GM20431 (cell line): ENCODE measurements at regions not wholly inside any gene's neighbourhood (a gene's known extent, or its start where the extent isn't known, plus 50 kb on each side); places are given as distances from the start of the nearest gene placed in this dataset.

ENCODE experiments used
- in situ Hi-C: fragments of 300-500 bp; cut with MseI, MboI; formaldehyde crosslinking; loops from one replicate; pipeline ENCODE4 v1.15.0; 2020; ENCODE audit warnings: low sequenced_read_pairs; ENCODE audit not compliant: unreplicated experiment

GRCh38 chr2:37469126-37469525, 124.7 kb downstream of the QPCT start:
- in situ Hi-C loops = no loop called here

- in situ Hi-C loops = no loop called here
Measured at GRCh38 chr2:37471104-37471503, 126.7 kb downstream of the QPCT start.

DNA sequence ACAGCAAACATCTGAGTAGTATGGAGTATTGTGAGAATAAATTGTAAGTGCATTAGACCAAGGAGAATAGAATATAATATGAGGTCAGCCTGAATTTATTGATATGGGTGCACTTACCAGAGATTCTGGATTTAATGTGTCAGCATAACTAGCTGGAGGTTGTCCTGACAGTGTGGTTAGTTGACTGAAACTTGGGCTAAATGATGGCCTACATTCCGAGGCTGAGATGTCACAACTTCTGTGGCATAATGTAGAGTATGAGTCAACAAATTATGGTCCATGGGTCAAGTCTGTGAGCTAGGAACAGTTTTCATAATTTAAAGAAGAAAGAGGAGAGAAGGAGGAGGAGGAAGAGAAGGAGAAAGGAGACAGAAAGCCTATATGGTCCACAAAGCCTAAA, 127.6 kb downstream of the QPCT start:
- in situ Hi-C loops = no loop called here

DNA sequence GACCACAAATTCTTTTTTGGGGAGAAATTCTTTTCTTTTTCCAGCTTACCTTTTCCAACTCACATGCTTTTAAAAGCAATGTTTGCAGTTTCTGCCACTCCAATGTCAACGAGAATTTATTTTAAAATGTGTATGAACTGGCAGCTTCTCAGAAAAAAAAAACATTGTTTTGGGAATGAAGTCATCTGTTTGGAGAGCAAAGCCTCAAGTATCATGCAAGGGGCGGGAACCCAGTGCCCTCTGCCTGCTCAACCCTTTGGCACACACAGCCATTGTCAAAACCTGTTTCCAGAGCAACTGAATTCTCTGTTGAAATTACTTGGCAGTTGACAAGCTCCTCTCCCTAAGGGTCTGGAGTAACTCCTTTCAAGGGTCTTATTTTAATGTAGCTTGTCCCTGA, 128.5 kb downstream of the QPCT start:
- in situ Hi-C loops = no loop called here

GRCh38 chr2:37476411-37476810, 132.0 kb downstream of the QPCT start:
- in situ Hi-C loops = no loop called here

DNA sequence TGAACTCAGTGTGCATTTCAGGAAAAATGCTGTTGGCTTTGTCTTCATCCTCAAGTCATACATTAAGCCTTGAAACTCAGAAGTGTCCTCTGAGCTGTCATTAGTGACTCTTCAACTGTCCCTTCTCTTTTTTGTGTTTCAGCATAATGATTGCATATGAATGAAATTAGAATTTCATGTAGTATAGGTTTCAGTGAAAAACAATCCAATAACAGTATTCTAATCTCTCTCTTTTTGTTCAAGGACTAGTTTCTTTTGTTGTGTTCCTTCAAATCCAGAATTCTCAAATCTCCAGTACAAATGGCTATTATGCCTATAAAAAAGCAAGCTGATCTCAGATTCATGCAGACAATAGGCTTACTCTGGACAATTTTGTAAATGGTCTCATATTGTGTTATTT, 133.5 kb downstream of the QPCT start:
- in situ Hi-C loops = no loop called here

GRCh38 chr2:37481244-37481643, 136.8 kb downstream of the QPCT start:
- in situ Hi-C loops = no loop called here

DNA sequence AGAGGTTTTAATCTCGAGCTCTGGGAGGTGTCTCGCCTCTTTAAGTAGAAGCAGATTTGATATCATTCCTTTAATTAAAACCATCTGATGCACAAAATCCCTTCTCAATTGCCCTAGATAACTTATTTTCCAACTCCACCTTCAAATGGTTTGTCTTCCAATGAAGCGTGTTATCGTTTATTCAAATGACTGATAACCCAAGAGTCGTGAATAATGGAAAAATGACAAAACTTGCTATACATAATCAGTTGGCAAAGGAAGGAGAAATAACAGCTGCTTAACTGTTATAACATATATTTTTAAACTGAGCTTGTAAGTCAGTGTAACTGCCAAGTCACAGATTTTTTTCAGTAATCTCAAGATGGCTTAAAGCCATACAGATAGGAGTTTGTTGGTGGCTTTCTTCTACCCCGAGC, 144.6 kb downstream of the QPCT start:
- in situ Hi-C loops = no loop called here

DNA sequence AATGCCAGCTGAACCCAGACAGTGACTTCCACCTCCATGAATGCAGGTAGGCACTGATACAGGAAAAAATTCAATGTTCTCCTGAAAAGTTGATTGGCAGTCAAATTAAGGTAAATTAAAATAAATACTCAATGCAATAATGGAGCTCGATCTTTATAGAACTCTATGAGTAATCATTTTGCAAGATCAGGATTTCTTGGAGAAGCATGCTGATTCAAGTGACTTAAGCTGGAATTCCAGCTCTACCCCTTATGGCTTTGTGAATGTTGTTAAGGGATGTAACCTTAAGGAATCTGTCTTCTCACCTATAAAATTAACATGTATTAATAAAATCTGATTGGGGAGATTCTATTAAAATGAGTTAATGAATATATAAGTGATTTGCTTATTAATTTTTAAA, 145.1 kb downstream of the QPCT start:
- in situ Hi-C loops = no loop called here

GRCh38 chr2:37493425-37493824, 149.0 kb downstream of the QPCT start:
- in situ Hi-C loops = no loop called here

DNA sequence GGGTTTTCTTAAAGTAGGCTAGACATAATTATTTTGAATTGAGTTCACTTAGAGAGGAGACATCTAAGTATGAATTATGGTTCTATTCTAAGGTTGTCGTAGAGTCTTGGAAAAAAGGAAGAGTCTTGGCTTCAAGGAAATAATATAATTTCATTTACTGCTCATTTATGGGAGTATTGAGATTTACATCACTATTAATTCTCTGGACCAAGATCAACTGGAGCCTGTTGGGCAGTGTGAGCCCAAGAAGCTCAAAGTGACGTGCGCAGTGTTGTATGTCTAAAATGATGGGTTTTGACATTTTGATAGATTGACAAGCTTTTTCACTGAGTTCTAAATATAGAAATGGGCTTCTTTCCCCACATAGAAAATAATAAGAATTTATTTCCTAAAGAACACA, 154.7 kb downstream of the QPCT start:
- in situ Hi-C loops = no loop called here

- in situ Hi-C loops = no loop called here
Measured at GRCh38 chr2:37500031-37500430, 155.6 kb downstream of the QPCT start.

DNA sequence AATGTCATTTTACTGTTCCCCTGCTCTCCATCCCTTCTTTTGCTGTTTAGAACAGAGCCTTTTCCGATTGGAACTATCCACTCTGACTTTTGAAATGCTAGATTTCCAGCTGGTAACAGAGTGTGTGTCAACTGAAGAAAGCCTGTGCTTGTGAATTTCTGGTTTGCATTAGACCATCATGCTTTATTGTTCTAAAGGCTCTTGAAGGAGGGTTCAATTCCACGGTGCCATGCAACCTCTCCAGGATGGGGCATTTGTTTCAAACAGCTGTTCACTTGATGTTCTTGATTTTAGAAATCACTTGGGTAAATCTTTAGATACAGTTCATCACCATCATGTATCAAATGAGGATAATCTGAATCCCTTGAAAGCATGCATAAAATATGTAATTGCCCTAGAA, 156.7 kb downstream of the QPCT start:
- in situ Hi-C loops = no loop called here

GRCh38 chr2:37506407-37507050, 162.1 kb downstream of the QPCT start:
- in situ Hi-C loops = no loop called here

GRCh38 chr2:37507051-37507410, 162.6 kb downstream of the QPCT start:
- in situ Hi-C loops = no loop called here

DNA sequence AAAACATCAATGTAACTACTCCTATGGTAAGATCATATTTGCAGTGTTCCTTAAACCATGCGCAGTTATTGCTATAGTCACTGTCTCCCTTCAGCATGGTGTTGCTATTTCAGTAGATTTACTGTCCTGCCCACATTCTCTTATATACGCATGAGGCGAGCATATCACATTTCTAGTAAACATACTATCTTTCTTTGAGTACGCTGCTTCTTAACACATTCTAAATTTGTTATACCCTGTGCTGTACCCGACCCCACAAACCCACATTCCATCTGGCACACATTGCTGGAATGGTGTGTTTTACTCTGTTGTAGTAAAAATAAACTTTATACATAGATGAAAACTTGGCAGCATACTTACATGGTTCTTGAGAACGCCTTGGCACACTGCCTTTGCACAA, 163.3 kb downstream of the QPCT start:
- in situ Hi-C loops = no loop called here

DNA sequence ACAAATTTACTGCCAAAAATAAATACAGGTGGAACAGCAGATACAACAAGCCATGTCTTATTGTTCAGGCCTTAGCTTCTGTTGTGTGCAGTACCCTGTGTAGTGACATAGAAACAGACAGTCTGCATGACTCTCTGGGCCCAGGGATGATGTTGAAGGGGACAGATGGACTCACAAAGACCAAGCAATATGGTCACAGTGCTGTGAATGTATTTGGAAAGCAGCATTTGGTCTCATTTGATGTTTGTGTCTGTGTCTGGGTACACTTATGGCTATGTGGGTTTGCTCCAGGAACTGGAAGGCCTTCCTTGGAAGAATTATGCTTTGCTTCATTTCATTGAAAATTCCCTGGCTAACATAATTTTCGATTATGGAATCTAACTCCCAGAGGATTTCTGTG, 158.5 kb downstream of the CDC42EP3 start:
- in situ Hi-C loops = no loop called here

GRCh38 chr2:37523814-37524362, 147.6 kb downstream of the CDC42EP3 start:
- in situ Hi-C loops = no loop called here

- in situ Hi-C loops = loop anchor here (25.0 kb wide), 1 partner anchor 311 kb away; no protein-coding TSS in a partner anchor
Measured at GRCh38 chr2:37526323-37526722, 145.1 kb downstream of the CDC42EP3 start.

- in situ Hi-C loops = loop anchor here (25.0 kb wide), 1 partner anchor 310 kb away; no protein-coding TSS in a partner anchor
Measured at GRCh38 chr2:37526856-37527255, 144.6 kb downstream of the CDC42EP3 start.

DNA sequence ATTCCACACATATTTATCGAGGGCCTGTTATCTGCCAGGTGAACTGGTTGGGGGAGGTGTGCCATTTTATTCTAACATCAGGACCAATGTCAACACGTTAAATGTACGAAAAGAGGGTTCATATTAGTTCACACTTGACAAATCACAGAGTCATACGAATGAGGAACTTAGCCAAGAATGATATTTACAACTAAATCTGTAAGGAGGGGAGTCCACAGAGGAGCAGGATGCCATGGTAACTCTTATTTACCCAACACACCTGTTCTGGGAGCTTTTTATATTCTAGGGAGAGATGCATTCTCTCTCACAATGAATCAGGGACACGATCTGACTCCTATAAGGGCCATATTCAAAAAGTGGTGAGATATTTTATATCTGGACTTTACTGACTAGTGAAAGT, 144.1 kb downstream of the CDC42EP3 start:
- in situ Hi-C loops = loop anchor here (25.0 kb wide), 1 partner anchor 310 kb away; no protein-coding TSS in a partner anchor

GRCh38 chr2:37529830-37530415, 141.5 kb downstream of the CDC42EP3 start:
- in situ Hi-C loops = loop anchor here (25.0 kb wide), 1 partner anchor 307 kb away; no protein-coding TSS in a partner anchor
